ENCODE measurements at regions not wholly inside any gene's neighbourhood (a gene's known extent, or its start where the extent isn't known, plus 50 kb on each side); places are given as distances from the start of the nearest gene placed in this dataset.

DNA sequence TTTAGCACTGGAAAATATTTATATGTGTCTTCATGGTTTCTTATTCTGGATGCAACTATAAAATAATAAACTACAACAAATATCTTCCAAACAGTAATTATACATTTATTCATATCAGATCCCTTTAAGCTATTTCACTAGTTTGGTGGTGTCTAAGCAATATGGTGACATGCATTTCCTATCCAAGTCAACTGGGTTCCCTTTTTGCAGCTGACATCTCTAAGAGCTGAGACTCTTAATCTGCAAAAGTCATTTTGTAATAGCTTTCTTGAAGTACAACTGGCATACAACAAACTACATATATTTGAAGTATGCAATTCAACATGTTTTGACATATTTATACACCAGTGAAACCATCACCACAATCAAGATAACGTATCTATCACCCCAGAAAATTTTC lies 59.9 kb upstream of the SLC1A4 start:
- Histone ChIP-seq H4K8ac (replicated peaks; ENCODE audit: insufficient read length, low read depth, low read length) (no peak overlapping the region), H3T11ph (ENCODE audit: low read length) (no peak overlapping the region), H3K79me1 (ENCODE audit: insufficient read depth, low read depth, low read length, poor library complexity, severe bottlenecking) (no peaks in the 10 kb centered on the region), H2BK20ac (ENCODE audit: low read depth, low read length, poor library complexity, severe bottlenecking) (no peak overlapping the region), H3K56ac (ENCODE audit: insufficient read length, low read depth, low read length) (no peak overlapping the region), H3K9me3 (ENCODE audit: control insufficient read depth, low read depth, low read length) (peaks cover 3% of the 10 kb centered on the region), H4K5ac (ENCODE audit: insufficient read length, low read depth, low read length) (no peak overlapping the region), H4K91ac (ENCODE audit: insufficient read length, low read depth, low read length) (no peak overlapping the region), H3K4me2 (ENCODE audit: insufficient read depth, insufficient read length, low read length) (no peak overlapping the region), H2BK120ac (ENCODE audit: low read depth, low read length, poor library complexity, severe bottlenecking) (no peak overlapping the region), H3K23ac (ENCODE audit: insufficient read length, low read depth, low read length) (no peak overlapping the region), H3K4me1 (ENCODE audit: insufficient read depth, low read length) (no peaks in the 10 kb centered on the region), H3K27ac (ENCODE audit: insufficient read length, low read depth, low read length) (no peak overlapping the region), H2BK12ac (ENCODE audit: insufficient read length, low read depth, low read length) (no peak overlapping the region), H2BK5ac (ENCODE audit: insufficient read length, low read length) (no peak overlapping the region), H3K27me3 (ENCODE audit: insufficient read depth, low read length) (no peaks in the 10 kb centered on the region), H4K20me1 (ENCODE audit: control insufficient read depth, insufficient read depth, insufficient read length) (no peaks in the 10 kb centered on the region), H2BK15ac (ENCODE audit: low read depth, low read length) (no peak overlapping the region), H2AFZ (ENCODE audit: low read length) (no peak overlapping the region), H2AK5ac (ENCODE audit: insufficient read length, low read length) (no peak overlapping the region), H3K9ac (ENCODE audit: extremely low read depth, insufficient read length, low read length) (no peak overlapping the region), H3K18ac (ENCODE audit: insufficient read length, low read depth, low read length) (no peak overlapping the region), H3K14ac (ENCODE audit: insufficient read depth, low read length) (no peak overlapping the region), H3K23me2 (ENCODE audit: insufficient read length, low read depth, low read length, poor library complexity, severe bottlenecking) (no peaks in the 10 kb centered on the region), H3K4ac (ENCODE audit: low read depth, low read length) (no peak overlapping the region), H3K79me2 (ENCODE audit: insufficient read depth, low read length) (no peaks in the 10 kb centered on the region)
- peaks cover 24 to 25% of the 10 kb centered on the region in 2 experiments for H3K9me3 Mint-ChIP-seq
- H3K4me1 Mint-ChIP-seq = 0 out of 4 replicates have a peak, but pooled peaks cover 0 to 5% of the 10 kb centered on the region in 2 experiments
- peaks cover 31% of the 10 kb centered on the region for H3K27me3 Mint-ChIP-seq (ENCODE audit: low read depth)
- DNase-seq = no peak
- no peak overlapping the region for H3K4me3 Mint-ChIP-seq
- H3K27ac Mint-ChIP-seq = no peak overlapping the region
- TF ChIP-seq, protein P1, sequence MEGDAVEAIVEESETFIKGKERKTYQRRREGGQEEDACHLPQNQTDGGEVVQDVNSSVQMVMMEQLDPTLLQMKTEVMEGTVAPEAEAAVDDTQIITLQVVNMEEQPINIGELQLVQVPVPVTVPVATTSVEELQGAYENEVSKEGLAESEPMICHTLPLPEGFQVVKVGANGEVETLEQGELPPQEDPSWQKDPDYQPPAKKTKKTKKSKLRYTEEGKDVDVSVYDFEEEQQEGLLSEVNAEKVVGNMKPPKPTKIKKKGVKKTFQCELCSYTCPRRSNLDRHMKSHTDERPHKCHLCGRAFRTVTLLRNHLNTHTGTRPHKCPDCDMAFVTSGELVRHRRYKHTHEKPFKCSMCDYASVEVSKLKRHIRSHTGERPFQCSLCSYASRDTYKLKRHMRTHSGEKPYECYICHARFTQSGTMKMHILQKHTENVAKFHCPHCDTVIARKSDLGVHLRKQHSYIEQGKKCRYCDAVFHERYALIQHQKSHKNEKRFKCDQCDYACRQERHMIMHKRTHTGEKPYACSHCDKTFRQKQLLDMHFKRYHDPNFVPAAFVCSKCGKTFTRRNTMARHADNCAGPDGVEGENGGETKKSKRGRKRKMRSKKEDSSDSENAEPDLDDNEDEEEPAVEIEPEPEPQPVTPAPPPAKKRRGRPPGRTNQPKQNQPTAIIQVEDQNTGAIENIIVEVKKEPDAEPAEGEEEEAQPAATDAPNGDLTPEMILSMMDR (conservative IDR thresholded peaks at IDR 0.05) = no peak
- H3K36me3 Mint-ChIP-seq (ENCODE audit: insufficient read depth in 1 of 3, low read depth in 3 of 3) = peaks cover 17 to 23% (median 17%) of the 10 kb centered on the region in 3 experiments
- WGBS (ENCODE audit: extremely low coverage, insufficient read length, low lambda C conversion rate) = no CpG with 5 or more reads among the region's 1 CpG

Measured in H9 (cell line).